GM23338 (cell line): ENCODE measurements at regions not wholly inside any gene's neighbourhood (a gene's known extent, or its start where the extent isn't known, plus 50 kb on each side); places are given as distances from the start of the nearest gene placed in this dataset.

Source experiments
- CREB1 ChIP-seq: fragments of 250-450 bp; sonication (Bioruptor Pico); IDR thresholded peaks from 2 replicates; pipeline ENCODE4 v1.5.0; 2020; ENCODE audit warnings: low read depth, mild to moderate bottlenecking, moderate library complexity
- CTCF ChIP-seq, 2 experiments: fragments of 200-600 bp in 1 of 2; sonication (generic) in 1 of 2; conservative IDR thresholded peaks; 2 replicates each; pipeline versions ENCODE4 v1.5.1 to v1.6.1; 2016 to 2017; ENCODE audit warnings: antibody characterized with exemption in 2 of 2, low read depth in 2 of 2, mild to moderate bottlenecking in 2 of 2, moderate library complexity in 1 of 2
- ETS1 ChIP-seq: IDR thresholded peaks from 2 replicates; pipeline ENCODE4 v1.6.1; 2016; ENCODE audit warnings: antibody characterized with exemption
- EZH2 ChIP-seq: fragments of 200-600 bp; sonication (generic); IDR thresholded peaks from one replicate; pipeline ENCODE4 v1.8.0; 2017; ENCODE audit warnings: antibody characterized with exemption, mild to moderate bottlenecking, low read depth; ENCODE audit not compliant: unreplicated experiment
- NANOG ChIP-seq: IDR thresholded peaks from 2 replicates; pipeline ENCODE4 v1.6.1; 2016; ENCODE audit warnings: antibody characterized with exemption, borderline replicate concordance
- STAT1 ChIP-seq: IDR thresholded peaks from one replicate; pipeline ENCODE4 v1.6.1; 2016; ENCODE audit warnings: antibody characterized with exemption; ENCODE audit not compliant: unreplicated experiment
- ZNF114 ChIP-seq: fragments of 250-450 bp; sonication (Bioruptor Pico); IDR thresholded peaks from 2 replicates; pipeline ENCODE4 v1.5.0; 2020; ENCODE audit warnings: mild to moderate bottlenecking, moderate library complexity
- ZNF462 ChIP-seq: fragments of 250-450 bp; sonication (Bioruptor Pico); IDR thresholded peaks from 2 replicates; pipeline ENCODE4 v1.5.0; 2020; ENCODE audit warnings: mild to moderate bottlenecking, moderate library complexity

- TF ChIP-seq ZNF462 (CRISPR knock-in tag), result no peak
- no peak for TF ChIP-seq EZH2
- TF ChIP-seq ETS1, result no peak
- no peak for TF ChIP-seq ZNF114 (CRISPR knock-in tag)
- no peak for TF ChIP-seq CTCF (conservative IDR thresholded peaks at IDR 0.05; ENCODE audit: low read depth in 2 of 2)
- no peak for TF ChIP-seq CREB1 (CRISPR knock-in tag)
- TF ChIP-seq NANOG, result no peak
- no peak for TF ChIP-seq STAT1
Observed at GRCh38 chr1:88080875-88081274, 603.2 kb upstream of the PKN2 start (continued).
